Progenitor cell of endocrine pancreas (in vitro differentiated cells): ENCODE measurements at regions not wholly inside any gene's neighbourhood (a gene's known extent, or its start where the extent isn't known, plus 50 kb on each side); places are given as distances from the start of the nearest gene placed in this dataset.

Source experiments
- DNase-seq: peaks from one replicate; pipeline ENCODE4 v3.0.0; 2021; ENCODE audit warnings: low spot score; ENCODE audit not compliant: unreplicated experiment
- H3K27ac Mint-ChIP-seq: 2 replicates; pipeline ENCODE4 v1.8.0; 2021; ENCODE audit warnings: mild to moderate bottlenecking, moderate library complexity, mixed read lengths
- H3K27me3 Mint-ChIP-seq: 2 replicates; pipeline ENCODE4 v1.8.0; 2021; ENCODE audit warnings: mixed read lengths
- H3K36me3 Mint-ChIP-seq: 2 replicates; pipeline ENCODE4 v1.8.0; 2022; ENCODE audit warnings: mixed read lengths; ENCODE audit not compliant: insufficient read depth
- H3K4me1 Mint-ChIP-seq: 2 replicates; pipeline ENCODE4 v1.8.0; 2021; ENCODE audit warnings: low read depth, mixed read lengths
- H3K4me3 Mint-ChIP-seq: 2 replicates; pipeline ENCODE4 v1.8.0; 2021; ENCODE audit warnings: low read depth, mild to moderate bottlenecking, moderate library complexity, mixed read lengths
- H3K9me3 Mint-ChIP-seq: 2 replicates; pipeline ENCODE4 v1.8.0; 2021; ENCODE audit warnings: low read depth, mixed read lengths
- CTCF ChIP-seq: fragments of 200-600 bp; sonication (generic); IDR thresholded peaks from one replicate; pipeline ENCODE4 v1.5.0; 2021; ENCODE audit warnings: antibody characterized with exemption, mild to moderate bottlenecking; ENCODE audit not compliant: unreplicated experiment

- Mint-ChIP-seq H3K9me3 (no peaks in the 10 kb centered on the region), H3K36me3 (no peaks in the 10 kb centered on the region), H3K27me3 (peaks cover 25% of the 10 kb centered on the region), H3K4me1 (no peaks in the 10 kb centered on the region), H3K4me3 (no peak overlapping the region), H3K27ac (no peak overlapping the region)
- DNase-seq, result no peak
- no peak for TF ChIP-seq CTCF
Observed at GRCh38 chr5:4309026-4309425, 713.4 kb downstream of the IRX1 start.

- TF ChIP-seq CTCF, result no peak
- Mint-ChIP-seq H3K4me1 (no peaks in the 10 kb centered on the region), H3K27me3 (peaks cover 17% of the 10 kb centered on the region), H3K4me3 (no peak overlapping the region), H3K27ac (no peak overlapping the region), H3K9me3 (no peaks in the 10 kb centered on the region), H3K36me3 (no peaks in the 10 kb centered on the region)
- DNase-seq, result no peak
Observed at GRCh38 chr5:4313138-4313537, 717.5 kb downstream of the IRX1 start.

GRCh38 chr5:4319478-4320128 lies 724.0 kb downstream of the IRX1 start:
- no peaks in the 10 kb centered on the region for H3K4me1 Mint-ChIP-seq
- H3K9me3 Mint-ChIP-seq, result peaks cover 13% of the 10 kb centered on the region
- no peak overlapping the region for H3K4me3 Mint-ChIP-seq
- DNase-seq, result no peak
- TF ChIP-seq CTCF, result no peak
- no peak overlapping the region for H3K27ac Mint-ChIP-seq
- no peaks in the 10 kb centered on the region for H3K36me3 Mint-ChIP-seq
- no peaks in the 10 kb centered on the region for H3K27me3 Mint-ChIP-seq

GRCh38 chr5:4330327-4330726 lies 734.7 kb downstream of the IRX1 start:
- Mint-ChIP-seq H3K9me3 (no peaks in the 10 kb centered on the region), H3K27me3 (peaks cover 6% of the 10 kb centered on the region), H3K27ac (no peak overlapping the region), H3K36me3 (no peaks in the 10 kb centered on the region), H3K4me1 (no peaks in the 10 kb centered on the region), H3K4me3 (no peak overlapping the region)
- no peak for TF ChIP-seq CTCF
- DNase-seq, result no peak

- no peaks in the 10 kb centered on the region for H3K36me3 Mint-ChIP-seq
- H3K9me3 Mint-ChIP-seq, result no peaks in the 10 kb centered on the region
- peaks cover 9% of the 10 kb centered on the region for H3K27me3 Mint-ChIP-seq
- no peak for DNase-seq
- no peak for TF ChIP-seq CTCF
- H3K4me1 Mint-ChIP-seq, result no peaks in the 10 kb centered on the region
- H3K4me3 Mint-ChIP-seq, result no peak overlapping the region
- no peak overlapping the region for H3K27ac Mint-ChIP-seq
Observed at GRCh38 chr5:4335078-4335477, 739.4 kb downstream of the IRX1 start.
